OCI-LY1 (cell line): ENCODE measurements at regions not wholly inside any gene's neighbourhood (a gene's known extent, or its start where the extent isn't known, plus 50 kb on each side); places are given as distances from the start of the nearest gene placed in this dataset.

Source experiments
- H2AFZ ChIP-seq: fragments of 200-600 bp; sonication (generic), shearing (Covaris generic); 2 replicates; pipeline ENCODE4 v1.6.0; 2014; ENCODE audit warnings: antibody characterized with exemption, mild to moderate bottlenecking, low read length
- H3F3A ChIP-seq: fragments of 200-600 bp; sonication (generic), shearing (Covaris generic); 2 replicates; pipeline ENCODE4 v1.6.0; 2014; ENCODE audit warnings: mild to moderate bottlenecking, antibody characterized with exemption, low read length, moderate library complexity; ENCODE audit not compliant: insufficient read depth
- H3K27ac ChIP-seq: fragments of 200-600 bp; sonication (generic); 2 replicates; pipeline ENCODE4 v1.5.1; 2014; ENCODE audit warnings: low read length, mixed run types, mild to moderate bottlenecking, low read depth; ENCODE audit not compliant: poor library complexity, severe bottlenecking
- H3K27me3 ChIP-seq: fragments of 200-600 bp; sonication (generic); 2 replicates; pipeline ENCODE4 v1.6.0; 2014; ENCODE audit warnings: antibody characterized with exemption, mild to moderate bottlenecking, low read length, moderate library complexity; ENCODE audit not compliant: insufficient read depth
- H3K36me3 ChIP-seq: fragments of 200-600 bp; sonication (generic); 2 replicates; pipeline ENCODE4 v1.6.1; 2014; ENCODE audit warnings: mild to moderate bottlenecking, antibody characterized with exemption, low read length, moderate library complexity, mixed read lengths; ENCODE audit not compliant: insufficient read depth
- H3K4me1 ChIP-seq: fragments of 200-600 bp; sonication (generic); 2 replicates; pipeline ENCODE4 v1.5.1; 2014; ENCODE audit warnings: mild to moderate bottlenecking, low read length, moderate library complexity; ENCODE audit not compliant: insufficient read depth, severe bottlenecking
- H3K4me2 ChIP-seq: fragments of 200-600 bp; sonication (generic), shearing (Covaris generic); 2 replicates; pipeline ENCODE4 v1.6.1; 2014; ENCODE audit warnings: low read length
- H3K4me3 ChIP-seq: fragments of 200-600 bp; sonication (generic); 2 replicates; pipeline ENCODE4 v1.5.1; 2014; ENCODE audit warnings: low read length, low read depth, mild to moderate bottlenecking, mixed read lengths; ENCODE audit not compliant: poor library complexity, severe bottlenecking
- H3K79me2 ChIP-seq: fragments of 200-600 bp; shearing (Covaris generic); 2 replicates; pipeline ENCODE4 v1.6.1; 2016; ENCODE audit warnings: mixed run types, low read length, mixed read lengths; ENCODE audit not compliant: insufficient read depth
- H3K9ac ChIP-seq: fragments of 200-600 bp; sonication (generic), shearing (Covaris generic); 2 replicates; pipeline ENCODE4 v1.6.1; 2014; ENCODE audit warnings: mild to moderate bottlenecking, low read length, mixed read lengths
- H3K9me2 ChIP-seq: fragments of 200-600 bp; sonication (generic), shearing (Covaris generic); 2 replicates; pipeline ENCODE4 v1.6.1; 2014; ENCODE audit warnings: low read depth, mild to moderate bottlenecking, low read length, mixed read lengths
- H3K9me3 ChIP-seq: fragments of 200-600 bp; shearing (Covaris generic); 2 replicates; pipeline ENCODE4 v1.6.1; 2014; ENCODE audit warnings: low read length, mixed read lengths
- H4K20me1 ChIP-seq: fragments of 200-600 bp; sonication (generic), shearing (Covaris generic); 2 replicates; pipeline ENCODE4 v1.6.0; 2016; ENCODE audit warnings: mild to moderate bottlenecking, low read length; ENCODE audit not compliant: insufficient read depth
- CTCF ChIP-seq: fragments of 200-600 bp; sonication (generic), shearing (Covaris generic); IDR thresholded peaks from 2 replicates; pipeline ENCODE4 v1.5.1; 2017; ENCODE audit warnings: mild to moderate bottlenecking, antibody characterized with exemption, low read length, moderate library complexity, mixed read lengths
- EZH2 ChIP-seq: fragments of 200-600 bp; sonication (generic), shearing (Covaris generic); IDR thresholded peaks from 2 replicates; pipeline ENCODE4 v1.8.0; 2017; ENCODE audit warnings: borderline replicate concordance, mixed run types, mild to moderate bottlenecking, antibody characterized with exemption, low read length, moderate library complexity, mixed read lengths

- no peaks in the 10 kb centered on the region for H3F3A ChIP-seq
Measured at GRCh38 chr2:23069923-23070322, 315.1 kb upstream of the KLHL29 start.

GRCh38 chr2:23073056-23073455, 311.9 kb upstream of the KLHL29 start:
- Histone ChIP-seq H3K27ac (no peak overlapping the region), H3F3A (no peaks in the 10 kb centered on the region), H3K36me3 (no peaks in the 10 kb centered on the region), H2AFZ (no peak overlapping the region), H3K4me3 (no peak overlapping the region), H3K9ac (no peak overlapping the region), H3K27me3 (no peaks in the 10 kb centered on the region), H3K4me2 (no peak overlapping the region), H3K79me2 (no peaks in the 10 kb centered on the region), H3K9me2 (no peaks in the 10 kb centered on the region), H4K20me1 (no peaks in the 10 kb centered on the region), H3K9me3 (no peaks in the 10 kb centered on the region), H3K4me1 (no peaks in the 10 kb centered on the region)
- TF ChIP-seq EZH2 (no peak), CTCF (no peak)

More at GRCh38 chr2:23069923-23070322, 315.1 kb upstream of the KLHL29 start:
- TF ChIP-seq CTCF (no peak), EZH2 (no peak)
- no peak overlapping the region for H3K4me3 ChIP-seq
- no peak overlapping the region for H3K9ac ChIP-seq
- H3K4me2 ChIP-seq = no peak overlapping the region
- no peaks in the 10 kb centered on the region for H3K36me3 ChIP-seq
- H2AFZ ChIP-seq = no peak overlapping the region
- no peaks in the 10 kb centered on the region for H3K4me1 ChIP-seq
- no peaks in the 10 kb centered on the region for H3K79me2 ChIP-seq
- no peaks in the 10 kb centered on the region for H3K27me3 ChIP-seq
- no peak overlapping the region for H3K27ac ChIP-seq
- H3K9me2 ChIP-seq = no peaks in the 10 kb centered on the region
- H3K9me3 ChIP-seq = no peaks in the 10 kb centered on the region
- no peaks in the 10 kb centered on the region for H4K20me1 ChIP-seq

- no peaks in the 10 kb centered on the region for H3K4me1 ChIP-seq
- H2AFZ ChIP-seq = no peak overlapping the region
- no peaks in the 10 kb centered on the region for H3K9me2 ChIP-seq
- no peaks in the 10 kb centered on the region for H3K79me2 ChIP-seq
- H3K27me3 ChIP-seq = no peaks in the 10 kb centered on the region
- H3K4me3 ChIP-seq = no peak overlapping the region
- H4K20me1 ChIP-seq = no peaks in the 10 kb centered on the region
- H3K27ac ChIP-seq = no peak overlapping the region
- H3F3A ChIP-seq = no peaks in the 10 kb centered on the region
- TF ChIP-seq CTCF (no peak), EZH2 (no peak)
- H3K9ac ChIP-seq = no peak overlapping the region
- H3K9me3 ChIP-seq = no peaks in the 10 kb centered on the region
- no peaks in the 10 kb centered on the region for H3K36me3 ChIP-seq
- no peak overlapping the region for H3K4me2 ChIP-seq
Measured at GRCh38 chr2:23073671-23074070, 311.3 kb upstream of the KLHL29 start.
